ENCODE measurements at regions not wholly inside any gene's neighbourhood (a gene's known extent, or its start where the extent isn't known, plus 50 kb on each side); places are given as distances from the start of the nearest gene placed in this dataset.

DNA sequence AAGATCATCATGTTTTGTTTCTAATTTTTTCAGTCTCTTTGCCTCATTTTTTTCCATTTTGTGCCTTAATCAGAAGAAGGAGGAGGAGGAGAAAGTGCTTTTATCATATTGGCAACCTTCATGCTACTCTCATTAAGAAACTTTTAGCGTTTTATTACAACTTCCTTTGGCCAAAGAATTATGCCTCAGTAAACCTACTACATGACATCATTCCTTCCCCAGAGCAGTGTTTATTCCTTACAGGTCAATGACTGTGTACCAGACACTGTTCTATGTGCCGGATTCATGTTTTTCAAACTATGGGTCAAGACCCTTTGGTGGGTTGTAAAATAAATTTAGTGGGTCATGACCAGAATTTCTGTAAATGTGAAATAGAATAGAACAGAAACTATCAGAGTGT is 110.4 kb downstream of the SLC30A10 start:
- TF ChIP-seq, protein P1, sequence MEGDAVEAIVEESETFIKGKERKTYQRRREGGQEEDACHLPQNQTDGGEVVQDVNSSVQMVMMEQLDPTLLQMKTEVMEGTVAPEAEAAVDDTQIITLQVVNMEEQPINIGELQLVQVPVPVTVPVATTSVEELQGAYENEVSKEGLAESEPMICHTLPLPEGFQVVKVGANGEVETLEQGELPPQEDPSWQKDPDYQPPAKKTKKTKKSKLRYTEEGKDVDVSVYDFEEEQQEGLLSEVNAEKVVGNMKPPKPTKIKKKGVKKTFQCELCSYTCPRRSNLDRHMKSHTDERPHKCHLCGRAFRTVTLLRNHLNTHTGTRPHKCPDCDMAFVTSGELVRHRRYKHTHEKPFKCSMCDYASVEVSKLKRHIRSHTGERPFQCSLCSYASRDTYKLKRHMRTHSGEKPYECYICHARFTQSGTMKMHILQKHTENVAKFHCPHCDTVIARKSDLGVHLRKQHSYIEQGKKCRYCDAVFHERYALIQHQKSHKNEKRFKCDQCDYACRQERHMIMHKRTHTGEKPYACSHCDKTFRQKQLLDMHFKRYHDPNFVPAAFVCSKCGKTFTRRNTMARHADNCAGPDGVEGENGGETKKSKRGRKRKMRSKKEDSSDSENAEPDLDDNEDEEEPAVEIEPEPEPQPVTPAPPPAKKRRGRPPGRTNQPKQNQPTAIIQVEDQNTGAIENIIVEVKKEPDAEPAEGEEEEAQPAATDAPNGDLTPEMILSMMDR (IDR thresholded peaks at IDR 0.05; ENCODE audit: insufficient read depth, low read length, poor library complexity, severe bottlenecking) = no peak
- Histone ChIP-seq H3K27me3 (ENCODE audit: control insufficient read depth, insufficient read depth, low read length) (peaks cover 8% of the 10 kb centered on the region), H3K36me3 (ENCODE audit: control insufficient read depth, insufficient read depth, low read length) (no peaks in the 10 kb centered on the region), H3K4me3 (ENCODE audit: low read depth, low read length) (no peak overlapping the region)
- no peak for DNase-seq (ENCODE audit: low read depth)

DNA sequence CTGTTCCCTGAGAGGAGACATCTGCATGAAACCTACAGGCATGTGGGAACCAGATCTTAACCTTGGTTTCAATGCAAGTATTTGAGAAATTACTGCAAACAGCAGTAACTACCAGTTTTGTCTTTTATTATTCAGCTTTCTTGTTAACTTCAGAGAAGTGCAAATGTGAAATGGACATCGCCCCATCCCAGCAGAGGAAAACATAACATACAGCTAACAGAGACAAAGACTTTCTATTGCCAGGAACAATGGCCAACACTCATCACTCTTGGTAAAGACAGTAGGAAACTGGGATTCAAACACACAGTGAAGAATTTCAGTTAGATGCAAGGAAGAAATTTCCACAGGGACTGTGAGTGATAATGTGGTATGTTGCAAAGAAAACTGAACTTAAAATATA is 115.1 kb downstream of the SLC30A10 start:
- no peak for DNase-seq (ENCODE audit: low read depth)
- no peak overlapping the region for H3K4me3 ChIP-seq (ENCODE audit: low read depth, low read length)
- peaks cover 8% of the 10 kb centered on the region for H3K27me3 ChIP-seq (ENCODE audit: control insufficient read depth, insufficient read depth, low read length)
- TF ChIP-seq, protein P1 (IDR thresholded peaks at IDR 0.05; ENCODE audit: insufficient read depth, low read length, poor library complexity, severe bottlenecking) = no peak
- no peaks in the 10 kb centered on the region for H3K36me3 ChIP-seq (ENCODE audit: control insufficient read depth, insufficient read depth, low read length)

DNA sequence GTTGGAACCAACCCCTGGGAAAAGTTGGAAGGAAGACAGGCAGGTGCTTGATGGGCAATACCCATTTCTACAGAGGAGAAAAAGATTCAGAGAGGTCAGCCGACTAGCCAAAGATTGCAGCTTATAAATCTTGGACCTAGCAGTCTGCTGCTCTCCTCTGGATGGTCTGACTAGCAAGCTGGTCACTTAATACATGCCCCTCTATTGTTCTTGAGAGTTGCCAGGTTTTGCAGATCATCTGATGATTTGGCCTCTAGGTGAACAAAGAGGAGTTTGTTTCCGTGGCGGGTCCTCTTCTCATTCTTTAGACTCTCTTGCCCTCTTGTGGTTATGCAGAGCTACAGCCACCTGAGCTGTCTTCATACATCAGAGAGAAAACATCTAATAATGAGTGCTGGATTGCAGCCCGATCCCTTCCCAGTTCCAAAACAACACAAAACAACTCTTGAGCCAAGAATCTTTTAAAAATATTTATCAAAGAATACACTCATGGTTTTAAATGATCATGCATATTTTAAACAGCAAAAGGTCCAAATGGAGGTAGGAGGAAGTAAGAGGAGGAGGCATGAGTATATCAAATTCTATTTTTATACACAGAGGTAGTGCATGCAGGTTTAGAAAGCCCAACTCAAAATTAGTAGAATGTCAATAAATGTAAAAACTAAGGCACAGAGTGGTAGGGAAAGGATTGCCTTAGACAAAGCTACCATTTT is 115.7 kb downstream of the SLC30A10 start:
- Histone ChIP-seq H3K36me3 (ENCODE audit: control insufficient read depth, insufficient read depth, low read length) (no peaks in the 10 kb centered on the region), H3K27me3 (ENCODE audit: control insufficient read depth, insufficient read depth, low read length) (peaks cover 8% of the 10 kb centered on the region), H3K4me3 (ENCODE audit: low read depth, low read length) (no peak overlapping the region)
- DNase-seq (ENCODE audit: low read depth) = peak; percentile 39
- TF ChIP-seq, protein P1 (IDR thresholded peaks at IDR 0.05; ENCODE audit: insufficient read depth, low read length, poor library complexity, severe bottlenecking) = peak; percentile 90

DNA sequence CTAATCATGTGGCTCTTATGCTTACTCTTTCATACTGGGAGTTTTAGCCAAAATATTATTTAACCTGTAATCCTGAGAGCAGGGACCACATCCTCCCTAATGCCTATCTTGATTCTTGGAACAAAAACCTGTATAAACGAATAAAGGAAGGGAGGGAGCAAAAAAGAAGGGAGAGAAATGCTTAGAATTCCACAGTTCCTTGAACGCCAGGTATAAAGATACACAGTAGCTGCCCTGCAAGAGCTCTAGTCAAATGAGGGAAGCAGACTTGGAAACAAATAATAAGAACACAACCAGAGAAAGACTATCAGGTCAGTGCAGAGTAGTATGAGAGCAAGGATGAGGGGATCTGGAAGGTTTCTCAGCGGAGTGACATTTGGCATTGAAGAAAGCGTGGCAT is 116.3 kb downstream of the SLC30A10 start:
- TF ChIP-seq, protein P1 (IDR thresholded peaks at IDR 0.05; ENCODE audit: insufficient read depth, low read length, poor library complexity, severe bottlenecking) = no peak

DNA sequence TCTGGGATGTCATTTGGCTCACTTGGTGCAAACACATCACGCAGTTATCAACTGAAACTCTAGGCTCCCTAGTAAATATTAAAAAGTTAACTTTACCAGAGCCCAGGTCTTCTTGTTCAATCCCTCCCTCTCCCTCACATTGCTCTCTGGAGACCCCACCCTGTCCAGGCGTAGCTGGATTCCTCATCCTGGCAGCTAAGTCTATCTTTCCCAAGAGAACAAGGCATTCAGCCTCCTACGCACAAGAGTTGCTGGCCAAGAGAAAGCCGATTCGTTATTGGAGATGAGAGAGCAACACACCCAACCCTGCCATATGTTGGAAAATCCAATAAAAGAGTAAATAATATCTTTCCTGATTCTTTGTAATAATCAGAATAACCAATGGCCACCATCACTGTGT is 117.9 kb downstream of the SLC30A10 start:
- no peaks in the 10 kb centered on the region for H3K36me3 ChIP-seq (ENCODE audit: control insufficient read depth, insufficient read depth, low read length)
- no peak overlapping the region for H3K4me3 ChIP-seq (ENCODE audit: low read depth, low read length)
- H3K27me3 ChIP-seq (ENCODE audit: control insufficient read depth, insufficient read depth, low read length) = peaks cover 5% of the 10 kb centered on the region
- DNase-seq (ENCODE audit: low read depth) = no peak
- TF ChIP-seq, protein P1 (IDR thresholded peaks at IDR 0.05; ENCODE audit: insufficient read depth, low read length, poor library complexity, severe bottlenecking) = no peak

More for the DNA sequence above, 116.3 kb downstream of the SLC30A10 start:
- peaks cover 5% of the 10 kb centered on the region for H3K27me3 ChIP-seq (ENCODE audit: control insufficient read depth, insufficient read depth, low read length)
- no peaks in the 10 kb centered on the region for H3K36me3 ChIP-seq (ENCODE audit: control insufficient read depth, insufficient read depth, low read length)
- no peak for DNase-seq (ENCODE audit: low read depth)
- H3K4me3 ChIP-seq (ENCODE audit: low read depth, low read length) = no peak overlapping the region

DNA sequence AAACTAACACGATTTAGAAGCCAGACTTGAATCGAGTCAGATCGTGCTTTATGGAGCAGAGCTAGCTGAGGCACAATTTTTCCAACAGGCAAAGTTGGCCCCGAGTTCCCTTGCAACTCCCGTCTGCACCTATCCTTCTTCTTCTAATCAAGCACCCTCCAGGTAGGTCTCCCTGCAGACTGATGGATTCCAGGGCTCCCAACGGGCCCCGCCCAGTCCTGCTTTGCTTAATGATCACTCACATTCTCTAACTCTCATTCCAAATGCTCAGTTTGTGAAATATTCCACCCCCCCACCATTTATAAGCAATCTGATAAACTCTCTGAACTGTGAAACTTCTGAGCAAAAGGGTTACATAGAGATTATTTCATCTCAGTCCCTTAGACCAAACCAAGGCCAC is 119.6 kb downstream of the SLC30A10 start:
- Histone ChIP-seq H3K36me3 (ENCODE audit: control insufficient read depth, insufficient read depth, low read length) (no peaks in the 10 kb centered on the region), H3K4me3 (ENCODE audit: low read depth, low read length) (no peak overlapping the region), H3K27me3 (ENCODE audit: control insufficient read depth, insufficient read depth, low read length) (no peaks in the 10 kb centered on the region)
- TF ChIP-seq, protein P1 (IDR thresholded peaks at IDR 0.05; ENCODE audit: insufficient read depth, low read length, poor library complexity, severe bottlenecking) = no peak
- no peak for DNase-seq (ENCODE audit: low read depth)
